Mesendoderm (in vitro differentiated cells): ENCODE measurements at regions not wholly inside any gene's neighbourhood (a gene's known extent, or its start where the extent isn't known, plus 50 kb on each side); places are given as distances from the start of the nearest gene placed in this dataset.

Source experiments
- DNase-seq: peaks from one replicate; pipeline ENCODE4 v3.0.0; 2013
- H2AK5ac ChIP-seq: 2 replicates; pipeline ENCODE4 v1.6.1; 2013; ENCODE audit warnings: low read length, inconsistent platforms
- H2BK120ac ChIP-seq: 2 replicates; pipeline ENCODE4 v1.6.1; 2013; ENCODE audit warnings: low read depth, mild to moderate bottlenecking, low read length, moderate library complexity, mixed read lengths
- H2BK15ac ChIP-seq: replicated peaks from 2 replicates; pipeline ENCODE4 v1.6.1; 2013; ENCODE audit warnings: low read depth, mild to moderate bottlenecking, moderate library complexity
- H2BK5ac ChIP-seq: 2 replicates; pipeline ENCODE4 v1.6.1; 2013; ENCODE audit warnings: low read length, inconsistent platforms
- H3K18ac ChIP-seq: 2 replicates; pipeline ENCODE4 v1.6.1; 2013; ENCODE audit warnings: mild to moderate bottlenecking, low read length, mixed read lengths
- H3K23ac ChIP-seq: one replicate; pipeline ENCODE4 v1.6.1; 2013; ENCODE audit warnings: low read length
- H3K27ac ChIP-seq: 2 replicates; pipeline ENCODE4 v1.5.1; 2013; ENCODE audit warnings: low read depth, mild to moderate bottlenecking, inconsistent platforms, low read length, moderate library complexity
- H3K27me3 ChIP-seq: 2 replicates; pipeline ENCODE4 v1.6.1; 2013; ENCODE audit warnings: low read length, control low read depth, mild to moderate bottlenecking, inconsistent platforms; ENCODE audit not compliant: insufficient read depth, poor library complexity
- H3K36me3 ChIP-seq: 2 replicates; pipeline ENCODE4 v1.6.1; 2013; ENCODE audit warnings: low read length, inconsistent platforms; ENCODE audit not compliant: control insufficient read depth, insufficient read depth
- H3K4ac ChIP-seq: one replicate; pipeline ENCODE4 v1.6.1; 2013; ENCODE audit warnings: low read depth, mild to moderate bottlenecking, low read length, moderate library complexity
- H3K4me1 ChIP-seq: 2 replicates; pipeline ENCODE4 v1.6.1; 2013; ENCODE audit warnings: low read depth, low read length, inconsistent platforms; ENCODE audit not compliant: control insufficient read depth
- H3K4me2 ChIP-seq: 2 replicates; pipeline ENCODE4 v1.6.1; 2013; ENCODE audit warnings: low read length
- H3K4me3 ChIP-seq: 2 replicates; pipeline ENCODE4 v1.5.1; 2013; ENCODE audit warnings: mild to moderate bottlenecking, low read length
- H3K56ac ChIP-seq: one replicate; pipeline ENCODE4 v1.6.1; 2013; ENCODE audit warnings: low read length
- H3K79me1 ChIP-seq: 2 replicates; pipeline ENCODE4 v1.6.1; 2013; ENCODE audit warnings: low read length, inconsistent platforms
- H3K79me2 ChIP-seq: 2 replicates; pipeline ENCODE4 v1.6.1; 2013; ENCODE audit warnings: mild to moderate bottlenecking, low read length; ENCODE audit not compliant: control insufficient read depth, insufficient read depth
- H3K9ac ChIP-seq: 2 replicates; pipeline ENCODE4 v1.6.1; 2013; ENCODE audit warnings: low read length, inconsistent platforms
- H4K5ac ChIP-seq: one replicate; pipeline ENCODE4 v1.6.1; 2013; ENCODE audit warnings: low read length
- H4K8ac ChIP-seq: one replicate; pipeline ENCODE4 v1.6.1; 2013; ENCODE audit warnings: low read depth, mild to moderate bottlenecking, control low read depth, low read length, moderate library complexity
- WGBS: extraction: QIAGEN DNeasy Blood & Tissue Kit; methylation state at CpG from one replicate; pipeline ENCODE4 v1.1.7; 2013; ENCODE audit warnings: low lambda C conversion rate, missing lambda C conversion rate; ENCODE audit not compliant: insufficient coverage; ENCODE audit errors: extremely low coverage; 5-methylcytosine and 5-hydroxymethylcytosine counted together

GRCh38 chr9:129385211-129385934 is 207.3 kb upstream of the IER5L start:
- H3K27me3 ChIP-seq: no peaks in the 10 kb centered on the region
- no peaks in the 10 kb centered on the region for H3K4me1 ChIP-seq
- no peak overlapping the region for H3K4ac ChIP-seq
- H2BK15ac ChIP-seq: no peak overlapping the region
- no peak overlapping the region for H3K27ac ChIP-seq
- no peak overlapping the region for H2BK5ac ChIP-seq
- no CpG with 5 or more reads among the region's 11 CpGs for WGBS
- H3K79me1 ChIP-seq: no peaks in the 10 kb centered on the region
- no peak overlapping the region for H3K18ac ChIP-seq
- H4K8ac ChIP-seq: no peak overlapping the region
- no peak for DNase-seq
- no peaks in the 10 kb centered on the region for H3K36me3 ChIP-seq
- H4K5ac ChIP-seq: no peak overlapping the region
- H3K56ac ChIP-seq: no peak overlapping the region
- H2AK5ac ChIP-seq: no peak overlapping the region
- no peak overlapping the region for H3K9ac ChIP-seq
- no peak overlapping the region for H3K4me3 ChIP-seq
- H3K79me2 ChIP-seq: no peaks in the 10 kb centered on the region
- no peak overlapping the region for H3K4me2 ChIP-seq
- H3K23ac ChIP-seq: no peak overlapping the region
- H2BK120ac ChIP-seq: no peak overlapping the region

GRCh38 chr9:129384491-129385210 is 206.6 kb upstream of the IER5L start:
- H2BK5ac ChIP-seq: no peak overlapping the region
- H3K18ac ChIP-seq: no peak overlapping the region
- no CpG with 5 or more reads among the region's 11 CpGs for WGBS
- H2BK15ac ChIP-seq: no peak overlapping the region
- DNase-seq: no peak
- H3K23ac ChIP-seq: no peak overlapping the region
- no peak overlapping the region for H4K5ac ChIP-seq
- no peak overlapping the region for H3K4me3 ChIP-seq
- H3K79me1 ChIP-seq: no peaks in the 10 kb centered on the region
- no peak overlapping the region for H3K9ac ChIP-seq
- H3K27ac ChIP-seq: no peak overlapping the region
- no peaks in the 10 kb centered on the region for H3K79me2 ChIP-seq
- H3K4me1 ChIP-seq: no peaks in the 10 kb centered on the region
- H3K36me3 ChIP-seq: no peaks in the 10 kb centered on the region
- H3K4ac ChIP-seq: no peak overlapping the region
- no peaks in the 10 kb centered on the region for H3K27me3 ChIP-seq
- no peak overlapping the region for H3K56ac ChIP-seq
- H3K4me2 ChIP-seq: no peak overlapping the region
- no peak overlapping the region for H4K8ac ChIP-seq
- no peak overlapping the region for H2AK5ac ChIP-seq
- no peak overlapping the region for H2BK120ac ChIP-seq

- Histone ChIP-seq H3K79me1 (no peaks in the 10 kb centered on the region), H3K4me1 (no peaks in the 10 kb centered on the region), H3K27ac (no peak overlapping the region), H4K5ac (no peak overlapping the region), H3K56ac (peak overlapping the region; percentile 92), H3K18ac (peak overlapping the region; percentile 77), H2BK5ac (no peak overlapping the region), H3K36me3 (no peaks in the 10 kb centered on the region), H3K4me2 (peak overlapping the region; percentile 78), H2AK5ac (no peak overlapping the region), H3K9ac (peak overlapping the region; percentile 80), H3K23ac (peak overlapping the region; percentile 76), H2BK120ac (no peak overlapping the region), H3K4me3 (peak overlapping the region; percentile 50), H3K4ac (peak overlapping the region; percentile 89), H3K79me2 (no peaks in the 10 kb centered on the region), H3K27me3 (no peaks in the 10 kb centered on the region), H4K8ac (no peak overlapping the region), H2BK15ac (no peak overlapping the region)
- peak; percentile 68 for DNase-seq
- WGBS: no CpG with 5 or more reads among the region's 65 CpGs
These were observed 205.8 kb upstream of the IER5L start for GRCh38 chr9:129383561-129384490.

GRCh38 chr9:129383019-129383560 is 205.0 kb upstream of the IER5L start:
- no peak overlapping the region for H2BK15ac ChIP-seq
- H2BK5ac ChIP-seq: no peak overlapping the region
- H3K27me3 ChIP-seq: no peaks in the 10 kb centered on the region
- no peak overlapping the region for H4K5ac ChIP-seq
- peak overlapping the region; percentile 76 for H3K23ac ChIP-seq
- H3K79me1 ChIP-seq: no peaks in the 10 kb centered on the region
- no CpG with 5 or more reads among the region's 29 CpGs for WGBS
- H3K9ac ChIP-seq: peak overlapping the region; percentile 80
- H3K36me3 ChIP-seq: no peaks in the 10 kb centered on the region
- no peak overlapping the region for H2AK5ac ChIP-seq
- peak overlapping the region; percentile 50 for H3K4me3 ChIP-seq
- H3K79me2 ChIP-seq: no peaks in the 10 kb centered on the region
- DNase-seq: peak; percentile 68
- peak overlapping the region; percentile 92 for H3K56ac ChIP-seq
- H3K4me2 ChIP-seq: peak overlapping the region; percentile 78
- H4K8ac ChIP-seq: no peak overlapping the region
- H3K4ac ChIP-seq: peak overlapping the region; percentile 89
- peak overlapping the region; percentile 77 for H3K18ac ChIP-seq
- no peaks in the 10 kb centered on the region for H3K4me1 ChIP-seq
- no peak overlapping the region for H3K27ac ChIP-seq
- H2BK120ac ChIP-seq: no peak overlapping the region

GRCh38 chr9:129382281-129383018 is 204.4 kb upstream of the IER5L start:
- WGBS: no CpG with 5 or more reads among the region's 5 CpGs
- no peaks in the 10 kb centered on the region for H3K4me1 ChIP-seq
- no peak overlapping the region for H2BK15ac ChIP-seq
- no peak overlapping the region for H4K5ac ChIP-seq
- no peaks in the 10 kb centered on the region for H3K36me3 ChIP-seq
- no peak overlapping the region for H2AK5ac ChIP-seq
- no peak overlapping the region for H3K4me2 ChIP-seq
- H3K4me3 ChIP-seq: no peak overlapping the region
- no peaks in the 10 kb centered on the region for H3K79me1 ChIP-seq
- no peak overlapping the region for H3K4ac ChIP-seq
- DNase-seq: no peak
- H3K56ac ChIP-seq: peak overlapping the region; percentile 36
- peak overlapping the region; percentile 23 for H3K18ac ChIP-seq
- no peak overlapping the region for H3K9ac ChIP-seq
- H3K79me2 ChIP-seq: no peaks in the 10 kb centered on the region
- H3K23ac ChIP-seq: no peak overlapping the region
- H2BK120ac ChIP-seq: no peak overlapping the region
- no peaks in the 10 kb centered on the region for H3K27me3 ChIP-seq
- H4K8ac ChIP-seq: no peak overlapping the region
- no peak overlapping the region for H2BK5ac ChIP-seq
- H3K27ac ChIP-seq: no peak overlapping the region
